ACC112 (cell line): ENCODE measurements at regions not wholly inside any gene's neighbourhood (a gene's known extent, or its start where the extent isn't known, plus 50 kb on each side); places are given as distances from the start of the nearest gene placed in this dataset.

ENCODE experiments used
- H2AFZ ChIP-seq: fragments of 200-600 bp; sonication (generic); one replicate; pipeline ENCODE4 v1.6.0; 2017; ENCODE audit warnings: antibody characterized with exemption, low read length; ENCODE audit not compliant: unreplicated experiment
- H3K27ac ChIP-seq: fragments of 200-600 bp; sonication (generic); 2 replicates; pipeline ENCODE4 v1.5.1; 2014; ENCODE audit warnings: low read depth, mild to moderate bottlenecking, antibody characterized with exemption, low read length, moderate library complexity
- H3K27me3 ChIP-seq: fragments of 200-600 bp; sonication (generic); 2 replicates; pipeline ENCODE4 v1.6.1; 2014; ENCODE audit warnings: mild to moderate bottlenecking, antibody characterized with exemption, low read length, moderate library complexity, mixed read lengths; ENCODE audit not compliant: insufficient read depth
- H3K36me3 ChIP-seq: fragments of 200-600 bp; sonication (generic); 2 replicates; pipeline ENCODE4 v1.6.1; 2016; ENCODE audit warnings: mild to moderate bottlenecking, antibody characterized with exemption, low read length, moderate library complexity, mixed read lengths; ENCODE audit not compliant: insufficient read depth
- H3K4me1 ChIP-seq: fragments of 200-600 bp; sonication (generic); one replicate; pipeline ENCODE4 v1.6.1; 2016; ENCODE audit warnings: low read length, mixed read lengths; ENCODE audit not compliant: insufficient read depth, unreplicated experiment, control insufficient read depth
- H3K4me3 ChIP-seq: fragments of 200-600 bp; sonication (generic); 2 replicates; pipeline ENCODE4 v1.5.1; 2014; ENCODE audit warnings: mild to moderate bottlenecking, low read depth, low read length
- H3K79me2 ChIP-seq: fragments of 200-600 bp; sonication (generic); one replicate; pipeline ENCODE4 v1.6.0; 2016; ENCODE audit warnings: low read length; ENCODE audit not compliant: control insufficient read depth, unreplicated experiment, insufficient read depth

DNA sequence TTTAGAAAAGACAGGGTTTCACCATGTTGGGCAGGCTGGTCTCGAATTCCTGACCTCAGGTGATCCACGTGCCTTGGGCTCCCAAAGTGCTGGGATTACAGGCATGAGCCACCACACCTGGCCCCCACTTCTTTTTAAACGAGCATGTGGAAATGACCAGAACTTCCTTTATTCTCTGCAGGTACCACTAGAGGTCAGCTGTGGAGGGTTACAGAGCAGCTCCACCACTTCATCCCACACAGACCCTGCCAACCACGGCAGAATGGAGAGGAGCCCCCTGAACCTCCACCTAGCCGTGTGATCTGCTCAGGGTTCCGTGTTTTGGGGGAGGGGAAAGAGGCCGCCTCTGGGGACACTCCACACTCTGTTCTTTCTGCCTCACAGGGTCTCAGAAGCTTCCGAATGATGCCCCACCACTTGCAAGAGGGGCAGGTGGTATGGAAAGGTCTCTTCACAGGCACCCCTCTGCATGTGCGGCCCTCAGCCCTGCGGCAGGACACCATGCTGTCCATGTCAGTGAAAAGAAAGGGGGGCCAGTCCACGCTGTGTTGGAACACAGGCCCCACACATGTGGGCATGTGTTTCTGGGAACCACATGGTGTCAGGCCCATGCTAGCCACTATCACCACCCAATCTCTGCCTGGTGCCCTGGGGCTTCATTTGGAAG is 465.0 kb downstream of the TSHZ3 start:
- no peak overlapping the region for H3K4me3 ChIP-seq
- no peak overlapping the region for H3K27ac ChIP-seq
- H3K4me1 ChIP-seq: no peaks in the 10 kb centered on the region
- H3K36me3 ChIP-seq: no peaks in the 10 kb centered on the region
- no peak overlapping the region for H2AFZ ChIP-seq
- no peaks in the 10 kb centered on the region for H3K79me2 ChIP-seq
- H3K27me3 ChIP-seq: no peaks in the 10 kb centered on the region

DNA sequence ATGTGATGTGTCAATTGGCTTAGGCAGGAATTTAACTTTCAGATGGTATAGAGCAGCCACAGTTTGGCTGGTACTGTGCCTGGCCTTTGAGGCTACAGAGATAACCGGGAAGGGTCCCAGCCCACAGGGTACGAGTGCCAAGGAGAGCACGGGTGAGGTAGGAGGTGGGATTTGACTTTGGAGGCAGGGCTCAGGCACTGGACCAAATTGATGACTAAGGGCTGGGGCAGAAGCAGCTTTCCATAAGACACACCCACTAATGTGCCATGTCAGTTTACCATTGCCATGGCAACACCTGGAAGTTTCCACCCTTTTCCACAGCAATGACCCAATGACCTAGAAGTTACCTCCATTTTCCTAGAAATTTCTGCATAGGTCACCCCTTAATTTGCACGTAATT is 466.2 kb downstream of the TSHZ3 start:
- Histone ChIP-seq H3K27me3 (no peaks in the 10 kb centered on the region), H3K4me3 (no peak overlapping the region), H3K27ac (no peak overlapping the region), H3K79me2 (no peaks in the 10 kb centered on the region), H3K36me3 (no peaks in the 10 kb centered on the region), H2AFZ (no peak overlapping the region), H3K4me1 (no peaks in the 10 kb centered on the region)

DNA sequence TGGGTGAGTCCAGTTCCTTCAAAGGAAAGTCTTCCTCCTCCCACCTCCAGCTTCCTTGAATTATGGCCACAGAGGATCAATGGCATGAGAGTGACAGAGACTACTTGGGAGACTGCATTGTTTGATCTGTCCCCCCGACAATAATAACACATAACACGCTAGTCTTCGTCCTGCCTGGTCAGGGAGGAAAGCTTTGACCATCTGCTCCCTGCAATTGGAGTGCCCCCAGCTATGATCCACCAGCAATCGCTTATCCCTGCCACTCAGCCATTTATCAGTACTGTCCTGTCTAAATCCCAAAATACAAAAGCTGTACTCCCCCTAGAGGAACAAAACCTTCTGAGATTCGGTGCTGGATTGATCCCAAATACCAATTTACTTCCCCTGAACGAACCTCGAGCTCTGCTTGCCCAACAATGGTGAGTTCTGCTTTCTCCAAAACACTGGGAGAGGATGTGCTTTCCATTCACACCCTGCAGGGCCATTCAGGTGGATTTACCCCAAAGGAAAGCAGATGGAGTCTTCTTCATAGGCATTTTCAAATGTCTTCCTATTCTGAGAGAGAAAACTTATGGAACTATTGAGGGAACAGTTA is 466.7 kb downstream of the TSHZ3 start:
- H2AFZ ChIP-seq: no peak overlapping the region
- H3K79me2 ChIP-seq: no peaks in the 10 kb centered on the region
- no peaks in the 10 kb centered on the region for H3K4me1 ChIP-seq
- H3K27me3 ChIP-seq: no peaks in the 10 kb centered on the region
- no peak overlapping the region for H3K4me3 ChIP-seq
- no peaks in the 10 kb centered on the region for H3K36me3 ChIP-seq
- H3K27ac ChIP-seq: no peak overlapping the region

DNA sequence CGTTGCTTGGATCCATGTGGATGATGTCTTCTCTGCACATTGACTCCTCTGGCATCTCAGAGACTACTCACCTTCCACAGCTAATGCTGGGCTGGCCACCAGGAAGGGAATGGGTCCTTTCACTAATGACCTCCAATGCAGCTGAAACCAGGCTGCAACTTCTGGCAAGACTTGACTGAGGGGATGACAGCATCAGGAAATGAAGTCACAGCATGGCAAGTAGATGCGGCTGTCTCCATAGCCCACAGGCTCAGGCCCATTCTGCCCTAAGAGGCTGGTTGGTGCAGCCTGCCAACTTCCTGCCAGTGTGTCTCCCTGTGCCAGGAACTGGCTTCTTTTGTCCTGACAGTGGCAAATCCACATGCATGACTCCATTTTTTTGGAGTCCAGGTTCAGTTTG is 467.3 kb downstream of the TSHZ3 start:
- no peaks in the 10 kb centered on the region for H3K27me3 ChIP-seq
- no peaks in the 10 kb centered on the region for H3K79me2 ChIP-seq
- no peaks in the 10 kb centered on the region for H3K4me1 ChIP-seq
- H3K4me3 ChIP-seq: no peak overlapping the region
- no peak overlapping the region for H2AFZ ChIP-seq
- H3K27ac ChIP-seq: no peak overlapping the region
- no peaks in the 10 kb centered on the region for H3K36me3 ChIP-seq

DNA sequence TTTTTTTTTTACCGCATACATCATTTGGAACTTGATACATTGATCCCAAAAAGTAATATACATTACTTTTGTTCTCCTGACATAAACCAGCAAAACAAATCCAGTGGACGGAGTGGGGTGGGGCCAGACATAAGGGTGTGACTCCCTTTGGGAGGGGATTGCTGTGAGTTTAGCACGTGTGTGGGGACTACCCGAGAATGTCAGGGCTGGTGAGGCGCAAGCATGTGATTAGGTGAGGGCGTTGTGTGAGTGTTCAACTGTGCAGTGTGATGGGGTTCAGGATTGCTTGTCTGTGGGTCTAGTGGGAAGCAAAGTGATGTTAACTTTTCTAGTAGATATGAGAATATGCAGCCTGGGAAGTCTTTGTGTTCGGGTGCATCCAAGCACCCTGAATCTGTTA is 468.0 kb downstream of the TSHZ3 start:
- Histone ChIP-seq H3K27me3 (no peaks in the 10 kb centered on the region), H3K27ac (no peak overlapping the region), H3K4me1 (no peaks in the 10 kb centered on the region), H3K36me3 (no peaks in the 10 kb centered on the region), H2AFZ (no peak overlapping the region), H3K4me3 (no peak overlapping the region), H3K79me2 (no peaks in the 10 kb centered on the region)

DNA sequence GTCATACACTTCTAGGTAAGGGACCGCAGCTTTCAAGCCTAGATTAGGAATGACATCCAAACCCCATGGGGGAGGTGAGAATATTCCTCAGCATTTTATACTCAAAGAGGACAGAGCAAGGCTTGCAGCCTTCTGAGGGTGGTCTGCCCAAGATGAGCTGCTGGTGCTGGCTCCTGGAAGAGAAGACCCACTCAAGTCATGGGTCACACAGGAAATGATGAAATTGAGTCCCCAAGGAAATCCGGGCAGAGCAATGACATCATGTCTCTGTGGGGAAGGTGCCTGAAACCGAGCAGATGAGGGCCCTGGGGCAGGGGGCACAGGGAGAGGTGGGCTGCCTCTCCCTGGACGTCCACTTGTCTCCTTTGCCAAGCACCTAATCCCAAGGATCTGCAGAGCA is 468.7 kb downstream of the TSHZ3 start:
- Histone ChIP-seq H3K79me2 (no peaks in the 10 kb centered on the region), H3K4me1 (no peaks in the 10 kb centered on the region), H2AFZ (no peak overlapping the region), H3K36me3 (no peaks in the 10 kb centered on the region), H3K27me3 (no peaks in the 10 kb centered on the region), H3K27ac (no peak overlapping the region), H3K4me3 (no peak overlapping the region)

DNA sequence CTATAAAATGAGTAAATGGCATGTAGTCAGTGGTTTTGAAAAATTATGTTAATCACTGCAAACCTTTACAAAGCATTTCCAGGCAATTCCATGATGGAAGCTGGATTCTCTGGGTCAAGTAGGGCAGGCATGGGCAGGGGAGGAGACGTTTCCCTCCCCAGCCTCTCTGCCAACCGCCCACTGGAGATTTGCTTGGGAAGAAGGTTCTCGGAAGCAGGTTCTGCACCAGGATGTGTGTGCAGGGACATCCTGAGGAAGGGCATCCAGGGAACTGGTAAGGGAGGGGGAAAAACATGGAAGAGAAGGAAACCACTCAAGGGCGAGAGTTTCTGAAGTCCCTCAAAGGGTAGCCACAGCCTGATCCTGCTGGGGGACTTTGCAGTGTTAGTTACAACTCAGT is 469.1 kb downstream of the TSHZ3 start:
- Histone ChIP-seq H3K4me3 (no peak overlapping the region), H3K79me2 (no peaks in the 10 kb centered on the region), H3K36me3 (no peaks in the 10 kb centered on the region), H3K27ac (no peak overlapping the region), H2AFZ (no peak overlapping the region), H3K27me3 (no peaks in the 10 kb centered on the region), H3K4me1 (no peaks in the 10 kb centered on the region)

DNA sequence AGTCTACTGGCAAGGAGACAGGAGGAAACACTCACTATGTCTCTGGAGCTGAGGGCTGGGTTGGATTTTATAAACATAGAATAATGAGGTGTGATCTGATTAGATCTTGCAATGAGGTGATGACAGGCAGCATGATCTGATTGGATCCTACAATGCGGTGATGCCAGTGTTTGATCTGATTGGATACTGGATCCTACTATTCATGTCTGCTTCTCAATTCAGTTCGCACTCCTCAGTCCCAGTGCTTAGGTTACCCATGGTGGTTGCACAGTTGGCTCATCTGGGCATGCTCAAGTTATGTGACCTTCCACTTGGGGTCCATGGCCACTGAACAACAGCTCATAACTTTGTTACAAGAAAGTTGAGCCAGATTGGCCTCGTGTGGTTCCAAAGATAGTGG is 469.5 kb downstream of the TSHZ3 start:
- no peaks in the 10 kb centered on the region for H3K79me2 ChIP-seq
- no peaks in the 10 kb centered on the region for H3K4me1 ChIP-seq
- no peak overlapping the region for H3K4me3 ChIP-seq

DNA sequence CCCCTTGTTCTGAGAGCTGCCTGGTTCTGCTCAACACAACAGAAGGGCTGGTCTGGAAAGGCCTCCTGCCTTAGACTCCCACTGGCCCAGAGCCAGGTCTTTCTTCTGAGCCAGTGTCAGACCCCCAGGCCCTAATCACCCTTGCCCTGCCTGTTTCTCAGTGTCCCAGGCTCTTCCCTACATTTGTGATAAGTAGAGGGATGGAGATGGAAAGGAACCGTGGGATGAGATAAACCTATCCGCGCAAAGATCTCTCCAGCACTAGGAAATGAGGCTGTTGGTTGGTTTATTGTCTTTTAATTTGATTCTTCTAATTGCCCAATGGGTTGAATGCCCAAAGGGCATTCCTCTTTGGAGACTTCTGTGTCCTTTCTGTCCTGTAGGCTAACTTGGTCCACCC is 470.0 kb downstream of the TSHZ3 start:
- no peak overlapping the region for H2AFZ ChIP-seq
- no peaks in the 10 kb centered on the region for H3K4me1 ChIP-seq
- no peak overlapping the region for H3K27ac ChIP-seq

More for the DNA sequence above, 469.5 kb downstream of the TSHZ3 start:
- Histone ChIP-seq H3K27ac (no peak overlapping the region), H3K27me3 (no peaks in the 10 kb centered on the region), H2AFZ (no peak overlapping the region), H3K36me3 (no peaks in the 10 kb centered on the region)

DNA sequence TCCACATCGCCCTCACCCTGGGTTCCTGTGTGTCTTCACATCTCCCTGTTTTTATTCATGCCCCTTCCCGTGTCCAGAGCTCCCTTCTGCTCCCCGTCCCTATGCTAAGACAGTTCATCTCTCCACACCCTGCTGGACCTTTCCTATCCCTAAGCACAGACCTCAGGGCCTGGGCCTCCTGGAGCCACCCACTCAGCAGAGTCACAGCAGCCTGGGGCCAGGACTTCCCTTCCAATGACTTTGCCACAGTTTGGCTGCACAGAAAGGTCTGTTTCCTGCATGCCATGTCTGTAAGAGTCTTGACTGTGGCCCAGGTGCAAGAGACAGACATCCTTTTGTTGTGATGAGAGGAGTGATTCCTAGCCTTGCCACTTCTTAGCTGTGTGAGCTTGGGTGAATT is 470.7 kb downstream of the TSHZ3 start:
- no peaks in the 10 kb centered on the region for H3K79me2 ChIP-seq
- H2AFZ ChIP-seq: no peak overlapping the region
- H3K4me1 ChIP-seq: no peaks in the 10 kb centered on the region
- no peaks in the 10 kb centered on the region for H3K36me3 ChIP-seq
- no peak overlapping the region for H3K27ac ChIP-seq
- H3K4me3 ChIP-seq: no peak overlapping the region
- no peaks in the 10 kb centered on the region for H3K27me3 ChIP-seq

More for the DNA sequence above, 470.0 kb downstream of the TSHZ3 start:
- H3K27me3 ChIP-seq: no peaks in the 10 kb centered on the region
- H3K36me3 ChIP-seq: no peaks in the 10 kb centered on the region
- no peak overlapping the region for H3K4me3 ChIP-seq
- H3K79me2 ChIP-seq: no peaks in the 10 kb centered on the region

DNA sequence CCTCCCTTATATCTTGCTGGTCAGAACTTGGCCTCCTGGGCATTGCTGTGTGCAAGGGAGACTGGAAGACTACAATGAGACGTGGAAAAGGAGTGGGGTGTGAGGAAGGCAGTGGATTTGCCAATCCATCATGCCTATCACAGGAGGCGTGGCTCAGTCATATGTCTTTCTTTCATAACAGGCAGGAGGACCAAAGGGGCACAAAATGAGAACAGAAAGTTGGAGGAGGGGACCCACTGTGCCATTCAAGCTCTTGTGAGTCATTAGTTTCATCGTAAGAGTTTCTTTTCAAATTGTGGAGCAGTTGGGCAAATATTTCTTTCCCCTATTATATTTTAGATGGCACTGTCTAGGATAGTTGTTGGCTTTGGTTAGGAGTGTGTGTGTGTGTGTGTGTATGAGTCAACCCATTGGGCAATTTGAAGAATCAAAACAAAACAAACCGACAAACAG is 471.5 kb downstream of the TSHZ3 start:
- H3K27me3 ChIP-seq: no peaks in the 10 kb centered on the region
- H3K4me1 ChIP-seq: no peaks in the 10 kb centered on the region
- no peak overlapping the region for H3K27ac ChIP-seq
- H3K36me3 ChIP-seq: no peaks in the 10 kb centered on the region
- H3K79me2 ChIP-seq: no peaks in the 10 kb centered on the region
- H2AFZ ChIP-seq: no peak overlapping the region
- H3K4me3 ChIP-seq: no peak overlapping the region
